ENCODE measurements at regions not wholly inside any gene's neighbourhood (a gene's known extent, or its start where the extent isn't known, plus 50 kb on each side); places are given as distances from the start of the nearest gene placed in this dataset.

DNA sequence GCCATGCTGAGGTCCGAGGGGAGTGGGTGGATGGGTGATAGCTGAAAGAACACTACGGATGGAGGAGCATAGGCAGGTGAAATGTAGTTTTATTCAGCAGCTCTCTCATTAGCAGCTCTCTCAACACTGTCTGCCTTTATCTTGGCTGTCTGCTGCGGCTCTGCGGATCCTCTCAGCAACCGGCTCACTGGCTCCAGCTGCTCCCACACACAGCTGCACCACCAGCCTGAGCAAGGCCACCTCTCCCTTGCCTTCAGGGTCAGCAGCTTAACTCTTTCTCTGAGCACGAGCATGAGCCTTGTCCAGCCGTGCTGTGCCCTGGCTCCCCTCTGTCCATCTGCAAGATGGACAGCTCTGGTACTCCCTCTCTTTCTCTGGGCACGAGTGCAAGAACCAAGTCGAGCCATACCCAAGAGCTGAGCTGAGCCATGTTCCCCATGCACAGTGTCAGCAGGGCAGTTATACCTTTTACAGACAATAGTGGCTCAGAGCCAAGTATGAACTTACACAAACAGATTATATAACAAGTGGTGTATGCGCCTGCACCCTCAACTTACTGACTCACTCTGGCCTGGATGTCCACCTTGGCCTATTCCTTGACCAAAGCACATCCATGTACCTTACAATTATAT is 108.5 kb downstream of the MACIR start:
- in situ Hi-C loops (cut with MboI; ENCODE audit: low sequenced_read_pairs, unreplicated experiment): no loop called here
- no peak for DNase-seq (ENCODE audit: low spot score)
- no peak for TF ChIP-seq CTCF (IDR thresholded peaks at IDR 0.05; ENCODE audit: borderline replicate concordance, control extremely low read depth, extremely low read depth, insufficient read depth, missing control alignments)

DNA sequence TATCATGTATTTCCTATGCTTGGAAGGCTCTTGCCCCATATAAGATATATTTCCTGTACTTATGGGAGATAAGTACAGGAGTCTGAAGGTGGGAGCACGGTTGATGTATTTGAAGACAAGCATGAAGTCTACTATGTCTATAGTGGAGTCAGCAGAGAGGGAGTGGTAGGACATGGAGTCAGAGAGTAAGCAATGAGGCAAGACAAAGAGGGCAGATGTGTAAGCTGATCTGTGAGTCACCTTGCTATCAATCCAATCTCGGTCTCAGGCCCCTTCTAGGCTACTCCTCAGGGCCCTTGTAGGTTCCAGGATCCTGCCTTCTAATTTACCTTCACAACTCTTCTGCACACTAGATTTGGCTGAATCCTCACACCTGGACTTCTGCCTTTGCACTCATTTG is 105.5 kb downstream of the MACIR start:
- DNase-seq (ENCODE audit: low spot score): no peak
- TF ChIP-seq CTCF (IDR thresholded peaks at IDR 0.05; ENCODE audit: borderline replicate concordance, control extremely low read depth, extremely low read depth, insufficient read depth, missing control alignments): no peak
- in situ Hi-C loops (cut with MboI; ENCODE audit: low sequenced_read_pairs, unreplicated experiment): no loop called here

GRCh38 chr5:103362211-103362610 is 103.6 kb downstream of the MACIR start:
- in situ Hi-C loops (cut with MboI; ENCODE audit: low sequenced_read_pairs, unreplicated experiment): no loop called here

DNA sequence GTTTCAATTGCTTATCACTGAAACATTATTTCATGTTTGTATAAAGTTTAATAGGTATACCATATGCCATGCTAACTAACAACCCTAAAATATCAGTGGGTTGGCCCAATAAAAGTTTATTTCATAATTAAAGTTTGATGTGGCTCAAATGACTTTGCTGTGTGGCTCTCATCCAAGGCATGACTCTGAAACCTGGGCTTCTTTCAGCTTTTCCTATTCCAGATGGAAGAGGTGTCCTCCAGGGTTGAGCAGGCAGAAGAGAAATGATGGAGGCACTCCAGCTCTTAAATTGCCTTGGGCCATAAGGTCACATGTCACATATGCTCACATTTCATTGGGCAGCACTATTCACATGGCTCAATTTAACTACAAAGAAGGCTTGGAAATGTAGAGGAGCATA is 101.9 kb downstream of the MACIR start:
- DNase-seq (ENCODE audit: low spot score): no peak
- no peak for TF ChIP-seq CTCF (IDR thresholded peaks at IDR 0.05; ENCODE audit: borderline replicate concordance, control extremely low read depth, extremely low read depth, insufficient read depth, missing control alignments)
- in situ Hi-C loops (cut with MboI; ENCODE audit: low sequenced_read_pairs, unreplicated experiment): no loop called here

More at GRCh38 chr5:103362211-103362610, 103.6 kb downstream of the MACIR start:
- TF ChIP-seq CTCF (IDR thresholded peaks at IDR 0.05; ENCODE audit: borderline replicate concordance, control extremely low read depth, extremely low read depth, insufficient read depth, missing control alignments): no peak
- DNase-seq (ENCODE audit: low spot score): no peak

- DNase-seq (ENCODE audit: low spot score): no peak
- TF ChIP-seq CTCF (IDR thresholded peaks at IDR 0.05; ENCODE audit: borderline replicate concordance, control extremely low read depth, extremely low read depth, insufficient read depth, missing control alignments): no peak
- in situ Hi-C loops (cut with MboI; ENCODE audit: low sequenced_read_pairs, unreplicated experiment): no loop called here
These were observed 99.9 kb downstream of the MACIR start for GRCh38 chr5:103358305-103358995.

- no peak for TF ChIP-seq CTCF (IDR thresholded peaks at IDR 0.05; ENCODE audit: borderline replicate concordance, control extremely low read depth, extremely low read depth, insufficient read depth, missing control alignments)
- in situ Hi-C loops (cut with MboI; ENCODE audit: low sequenced_read_pairs, unreplicated experiment): no loop called here
- DNase-seq (ENCODE audit: low spot score): no peak
These were observed 99.1 kb downstream of the MACIR start for GRCh38 chr5:103357636-103358035.
